HL-60 (cell line): ENCODE measurements at regions not wholly inside any gene's neighbourhood (a gene's known extent, or its start where the extent isn't known, plus 50 kb on each side); places are given as distances from the start of the nearest gene placed in this dataset.

Experiments
- DNase-seq, 2 experiments: peaks; one replicate each; pipeline ENCODE4 v3.0.0-alpha.2; 2010 to 2020; ENCODE audit warnings: low read depth in 1 of 2, low spot score in 1 of 2
- H3K27ac ChIP-seq: fragments of 250-450 bp; sonication (Bioruptor Pico); replicated peaks from 2 replicates; pipeline ENCODE4 v1.5.1; 2020; ENCODE audit warnings: mild to moderate bottlenecking, moderate library complexity
- H3K27me3 ChIP-seq: fragments of 250-450 bp; sonication (Bioruptor Pico); 2 replicates; pipeline ENCODE4 v1.5.1; 2021; ENCODE audit warnings: mild to moderate bottlenecking, moderate library complexity; ENCODE audit not compliant: insufficient read depth, poor library complexity, severe bottlenecking
- H3K4me3 ChIP-seq: replicated peaks from 2 replicates; pipeline ENCODE4 v1.5.1; 2011; ENCODE audit warnings: mild to moderate bottlenecking, control low read depth, low read length; ENCODE audit not compliant: insufficient read depth
- CTCF ChIP-seq: IDR thresholded peaks from one replicate; pipeline ENCODE4 v1.5.1; 2011; ENCODE audit warnings: low read length, control low read depth, inconsistent platforms; ENCODE audit not compliant: insufficient read depth
- GABPA ChIP-seq: IDR thresholded peaks from 2 replicates; pipeline ENCODE4 v1.6.1; 2012; ENCODE audit warnings: low read depth
- POLR2AphosphoS5 ChIP-seq: IDR thresholded peaks from 2 replicates; pipeline ENCODE4 v1.6.1; 2012; ENCODE audit warnings: low read depth
- REST ChIP-seq: IDR thresholded peaks from 2 replicates; pipeline ENCODE4 v1.6.1; 2012; ENCODE audit warnings: low read depth; ENCODE audit not compliant: insufficient replicate concordance
- SPI1 ChIP-seq: IDR thresholded peaks from 2 replicates; pipeline ENCODE4 v1.6.1; 2012; ENCODE audit warnings: low read depth, mild to moderate bottlenecking, borderline replicate concordance

GRCh38 chr13:111873676-111874178 lies 193.2 kb upstream of the SOX1 start:
- peaks cover 2% of the 10 kb centered on the region for H3K27me3 ChIP-seq
- no peak for TF ChIP-seq SPI1
- TF ChIP-seq GABPA = no peak
- TF ChIP-seq POLR2AphosphoS5 = no peak
- TF ChIP-seq CTCF = no peak
- no peak for TF ChIP-seq REST
- H3K27ac ChIP-seq = no peak overlapping the region
- DNase-seq = no peak
- H3K4me3 ChIP-seq = no peak overlapping the region

- H3K27ac ChIP-seq = no peak overlapping the region
- DNase-seq = no peak
- TF ChIP-seq REST = no peak
- TF ChIP-seq POLR2AphosphoS5 = no peak
- no peak for TF ChIP-seq SPI1
- no peak for TF ChIP-seq CTCF
- TF ChIP-seq GABPA = no peak
- H3K4me3 ChIP-seq = no peak overlapping the region
- H3K27me3 ChIP-seq = no peaks in the 10 kb centered on the region
Measured at GRCh38 chr13:111874981-111875380, 192.0 kb upstream of the SOX1 start.

GRCh38 chr13:111875915-111876314 lies 191.0 kb upstream of the SOX1 start:
- H3K4me3 ChIP-seq = no peak overlapping the region
- no peak overlapping the region for H3K27ac ChIP-seq
- TF ChIP-seq REST = no peak
- TF ChIP-seq POLR2AphosphoS5 = no peak
- no peak for TF ChIP-seq GABPA
- TF ChIP-seq CTCF = no peak
- no peak for TF ChIP-seq SPI1
- H3K27me3 ChIP-seq = no peaks in the 10 kb centered on the region
- DNase-seq = no peak
